ENCODE measurements at regions not wholly inside any gene's neighbourhood (a gene's known extent, or its start where the extent isn't known, plus 50 kb on each side); places are given as distances from the start of the nearest gene placed in this dataset.

- no peak overlapping the region for H3K27ac ChIP-seq (ENCODE audit: low read depth in 1 of 2, low read length in 2 of 2)
- no peak overlapping the region for H3K4me3 Mint-ChIP-seq
- H3K27me3 ChIP-seq (ENCODE audit: control insufficient read depth in 1 of 2, insufficient read depth in 2 of 2, low read length in 2 of 2) = no peaks in the 10 kb centered on the region
- intact Hi-C loops (cut with DNase I, micrococcal nuclease) = no loop called here
- no peaks in the 10 kb centered on the region for H3K36me3 ChIP-seq (ENCODE audit: insufficient read depth, low read length)
- no peaks in the 10 kb centered on the region for H3K4me1 Mint-ChIP-seq (ENCODE audit: low read depth)
- H3K36me3 Mint-ChIP-seq (ENCODE audit: low read depth) = no peaks in the 10 kb centered on the region
- no peak for TF ChIP-seq CTCF (IDR thresholded peaks at IDR 0.05)
- peaks cover 4% of the 10 kb centered on the region for H3K27me3 Mint-ChIP-seq
- H3K4me1 ChIP-seq (ENCODE audit: insufficient read depth, low read length) = no peaks in the 10 kb centered on the region
- H3K9me3 Mint-ChIP-seq = no peaks in the 10 kb centered on the region
- H3K27ac Mint-ChIP-seq = no peak overlapping the region
- ChIA-PET POLR2A (no interaction called here), CTCF (no interaction called here)
- H3K9me3 ChIP-seq (ENCODE audit: control insufficient read depth in 1 of 2, insufficient read depth in 1 of 2, low read length in 2 of 2) = peaks cover 0 to 13% of the 10 kb centered on the region in 2 experiments
- H3K4me3 ChIP-seq (ENCODE audit: low read length) = no peak overlapping the region
- ATAC-seq (ENCODE audit: poor library complexity) (no peak), DNase-seq (no peak)
Observed at GRCh38 chr2:240351826-240352426, 83.5 kb upstream of the GPC1 start.

- H3K4me1 Mint-ChIP-seq (ENCODE audit: low read depth) = no peaks in the 10 kb centered on the region
- no peak for TF ChIP-seq CTCF (IDR thresholded peaks at IDR 0.05)
- Histone ChIP-seq H3K27ac (ENCODE audit: low read depth in 1 of 2, low read length in 2 of 2) (no peak overlapping the region), H3K9me3 (ENCODE audit: control insufficient read depth in 1 of 2, insufficient read depth in 1 of 2, low read length in 2 of 2) (peaks cover 0 to 17% of the 10 kb centered on the region in 2 experiments), H3K27me3 (ENCODE audit: control insufficient read depth in 1 of 2, insufficient read depth in 2 of 2, low read length in 2 of 2) (no peaks in the 10 kb centered on the region), H3K4me3 (ENCODE audit: low read length) (no peak overlapping the region), H3K4me1 (ENCODE audit: insufficient read depth, low read length) (no peaks in the 10 kb centered on the region), H3K36me3 (ENCODE audit: insufficient read depth, low read length) (no peaks in the 10 kb centered on the region)
- ChIA-PET CTCF (no interaction called here), POLR2A (no interaction called here)
- H3K36me3 Mint-ChIP-seq (ENCODE audit: low read depth) = no peaks in the 10 kb centered on the region
- H3K27me3 Mint-ChIP-seq = peaks cover 4% of the 10 kb centered on the region
- H3K9me3 Mint-ChIP-seq = no peaks in the 10 kb centered on the region
- no peak overlapping the region for H3K4me3 Mint-ChIP-seq
- DNase-seq = no peak
- intact Hi-C loops (cut with DNase I, micrococcal nuclease) = no loop called here
- no peak for ATAC-seq (ENCODE audit: poor library complexity)
- H3K27ac Mint-ChIP-seq = no peak overlapping the region
Observed at GRCh38 chr2:240353086-240353798, 82.2 kb upstream of the GPC1 start.

GRCh38 chr2:240353944-240354343, 81.5 kb upstream of the GPC1 start:
- Mint-ChIP-seq H3K27me3 (peaks cover 4% of the 10 kb centered on the region), H3K36me3 (ENCODE audit: low read depth) (no peaks in the 10 kb centered on the region), H3K4me1 (ENCODE audit: low read depth) (no peaks in the 10 kb centered on the region), H3K27ac (no peak overlapping the region), H3K9me3 (no peaks in the 10 kb centered on the region), H3K4me3 (no peak overlapping the region)
- no peak overlapping the region for H3K27ac ChIP-seq (ENCODE audit: low read depth in 1 of 2, low read length in 2 of 2)
- no peak for ATAC-seq (ENCODE audit: poor library complexity)
- ChIA-PET CTCF (no interaction called here), POLR2A (no interaction called here)
- intact Hi-C loops (cut with DNase I, micrococcal nuclease) = no loop called here
- H3K27me3 ChIP-seq (ENCODE audit: control insufficient read depth in 1 of 2, insufficient read depth in 2 of 2, low read length in 2 of 2) = no peaks in the 10 kb centered on the region
- no peak for DNase-seq
- peaks cover 0 to 22% of the 10 kb centered on the region in 2 experiments for H3K9me3 ChIP-seq (ENCODE audit: control insufficient read depth in 1 of 2, insufficient read depth in 1 of 2, low read length in 2 of 2)
- H3K4me1 ChIP-seq (ENCODE audit: insufficient read depth, low read length) = no peaks in the 10 kb centered on the region
- no peaks in the 10 kb centered on the region for H3K36me3 ChIP-seq (ENCODE audit: insufficient read depth, low read length)
- no peak overlapping the region for H3K4me3 ChIP-seq (ENCODE audit: low read length)
- TF ChIP-seq CTCF (IDR thresholded peaks at IDR 0.05) = no peak

Data from CD4-positive, alpha-beta T cell (primary cell).